ENCODE measurements at regions not wholly inside any gene's neighbourhood (a gene's known extent, or its start where the extent isn't known, plus 50 kb on each side); places are given as distances from the start of the nearest gene placed in this dataset.
"Not testable (repeated sequence)": the region's sequence is repeated elsewhere in the genome, so short reads cannot be mapped to it uniquely, and the experiment has no call there.

DNA sequence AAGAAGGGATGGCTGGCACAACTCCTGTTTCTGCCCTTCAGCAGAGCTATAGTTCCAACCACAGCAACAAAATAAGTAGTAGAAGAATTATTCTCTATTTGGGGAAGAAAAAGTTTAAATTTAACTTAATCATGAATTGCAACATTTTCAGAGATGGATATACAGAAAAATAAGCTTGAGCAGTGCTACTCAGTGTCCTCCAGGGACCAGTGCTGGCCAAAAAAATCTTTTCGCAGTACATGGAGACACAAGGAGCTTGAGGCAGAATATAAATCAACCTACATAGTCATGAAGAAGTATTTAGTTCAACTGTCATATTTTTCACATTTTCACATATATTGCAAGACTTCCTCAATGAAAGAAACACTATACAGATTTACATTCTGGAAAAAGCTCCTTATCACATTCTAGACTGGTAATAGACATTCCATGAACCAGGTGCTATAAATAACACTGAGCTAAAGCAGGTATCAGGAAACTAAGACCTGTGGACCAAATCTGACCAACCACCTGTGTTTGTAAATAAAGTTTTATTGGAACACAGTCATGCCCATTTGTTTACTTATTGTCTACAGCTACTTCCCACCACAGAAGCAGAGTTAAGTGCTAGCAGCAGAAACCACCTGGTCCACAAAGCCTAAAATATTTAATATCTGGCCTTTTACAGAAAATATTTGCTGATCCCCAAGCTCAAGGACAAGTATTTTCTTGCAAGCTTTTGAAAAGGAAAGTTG lies 101.9 kb downstream of the RGS21 start:
- DNase-seq = no peak

DNA sequence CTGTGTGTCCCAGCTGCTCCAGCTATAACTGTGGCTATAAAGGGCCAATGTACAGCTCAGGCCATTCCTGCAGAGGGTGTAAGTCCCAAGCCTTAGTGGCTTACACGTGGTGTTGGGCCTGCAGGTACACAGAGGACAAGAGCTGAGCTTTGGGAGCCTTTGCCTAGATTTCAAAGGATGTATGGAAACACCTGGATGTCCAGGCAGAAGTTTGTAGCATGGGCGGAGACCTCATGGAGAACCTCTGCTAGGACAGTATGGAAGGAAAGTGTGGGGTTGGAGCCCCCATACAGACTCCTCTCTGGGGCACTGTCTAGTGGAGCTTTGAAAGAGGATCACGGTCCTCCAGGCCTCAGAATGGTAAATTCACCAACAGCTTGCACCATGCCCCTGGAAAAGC lies 113.9 kb downstream of the RGS21 start:
- no peak for DNase-seq

DNA sequence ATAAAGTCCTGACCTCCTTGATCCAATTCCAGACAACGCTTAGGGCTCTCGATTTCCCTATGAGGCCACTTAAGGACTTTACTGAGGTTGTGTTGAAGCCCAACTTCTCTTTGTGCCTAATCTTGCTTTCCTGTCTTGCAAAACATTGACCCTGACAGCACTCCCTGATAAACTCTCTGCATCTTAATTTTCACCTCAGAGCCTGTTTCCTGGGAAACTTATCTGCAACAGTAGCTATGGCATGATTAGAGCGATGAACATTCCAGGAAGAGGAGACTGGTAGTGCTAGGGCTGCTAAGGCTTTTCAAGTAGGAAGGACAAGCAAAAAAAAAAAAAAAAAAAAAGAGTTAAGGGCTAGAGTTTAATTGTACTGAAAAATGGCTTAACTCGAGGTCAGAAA lies 118.9 kb downstream of the RGS21 start:
- no peak for DNase-seq

DNA sequence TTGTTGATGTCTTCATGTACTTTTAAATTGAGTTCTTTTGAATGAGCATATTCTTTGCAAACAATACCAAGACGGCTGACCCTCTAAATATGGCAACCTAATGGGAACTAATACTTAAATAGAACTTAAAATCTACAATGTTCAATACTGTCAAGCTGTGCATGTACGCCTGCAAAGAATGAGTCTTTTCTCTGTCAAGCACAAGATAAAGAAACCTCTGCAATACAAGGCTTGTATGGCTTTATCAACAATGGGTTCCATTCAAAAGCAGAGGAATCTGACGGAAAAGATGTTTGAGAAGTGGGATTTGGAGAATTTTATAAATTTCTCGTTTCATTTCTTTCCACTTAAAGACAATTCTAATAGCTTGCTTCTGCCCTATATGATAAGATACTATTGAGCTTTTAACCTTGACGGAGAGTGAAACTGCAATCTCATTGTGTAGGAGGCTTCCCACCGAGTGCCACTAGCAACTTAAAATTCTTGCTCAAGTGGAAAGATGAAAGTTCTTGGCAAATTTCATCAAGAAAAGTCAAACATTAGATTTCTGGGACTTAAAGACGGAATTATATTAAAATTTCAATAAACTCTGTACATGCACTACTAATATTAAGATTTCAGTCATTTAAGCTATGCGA lies 119.8 kb downstream of the RGS21 start:
- DNase-seq = no peak

DNA sequence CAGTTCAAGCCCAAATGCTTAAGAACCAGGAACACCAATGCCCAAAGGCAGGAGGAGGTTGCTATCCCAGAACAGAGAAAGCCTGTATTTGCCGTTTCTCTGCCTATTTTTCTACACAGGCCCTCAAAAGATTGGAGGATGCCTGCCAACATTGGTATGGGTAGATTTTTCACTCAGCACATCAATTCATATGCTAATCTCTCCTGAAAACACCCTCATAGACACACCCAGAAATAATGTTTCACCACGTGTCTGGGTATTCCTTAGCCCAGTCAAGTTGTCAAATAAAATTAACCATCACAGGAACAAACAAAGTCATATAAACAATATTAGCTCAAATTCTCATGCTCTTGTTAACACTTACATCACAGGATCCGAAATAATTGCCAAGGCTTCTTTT lies 121.9 kb downstream of the RGS21 start:
- no peak for DNase-seq

DNA sequence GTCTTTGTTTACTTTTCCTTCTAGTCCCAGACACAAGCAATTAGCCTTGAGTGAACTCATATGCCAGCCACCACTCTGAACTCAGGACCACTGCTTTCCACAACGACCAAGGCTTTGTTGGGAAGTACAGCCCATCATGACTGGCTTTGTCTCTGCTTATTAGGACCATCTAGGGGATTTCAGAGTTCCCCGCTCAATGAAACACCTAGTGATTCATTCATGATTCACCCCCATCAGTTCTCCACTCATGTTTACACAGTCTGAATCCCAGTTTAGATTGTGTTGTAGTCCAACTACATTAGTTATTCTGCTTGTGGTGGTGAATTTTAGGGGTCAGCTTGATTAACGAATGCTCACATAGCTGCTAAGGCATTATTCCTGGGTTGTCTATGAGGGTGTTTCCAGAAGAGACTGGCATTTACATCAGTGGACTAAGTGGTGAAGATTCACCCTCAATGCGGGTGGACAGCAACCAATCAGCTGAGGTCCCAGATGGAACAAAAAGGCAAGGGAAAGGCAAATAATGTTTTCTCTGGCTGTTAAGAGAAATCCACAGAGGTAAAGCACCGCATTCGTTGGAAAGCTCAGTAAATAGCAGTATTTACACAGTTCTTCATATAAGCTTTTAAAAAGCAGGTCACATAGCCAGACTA lies 122.7 kb downstream of the RGS21 start:
- no peak for DNase-seq

DNA sequence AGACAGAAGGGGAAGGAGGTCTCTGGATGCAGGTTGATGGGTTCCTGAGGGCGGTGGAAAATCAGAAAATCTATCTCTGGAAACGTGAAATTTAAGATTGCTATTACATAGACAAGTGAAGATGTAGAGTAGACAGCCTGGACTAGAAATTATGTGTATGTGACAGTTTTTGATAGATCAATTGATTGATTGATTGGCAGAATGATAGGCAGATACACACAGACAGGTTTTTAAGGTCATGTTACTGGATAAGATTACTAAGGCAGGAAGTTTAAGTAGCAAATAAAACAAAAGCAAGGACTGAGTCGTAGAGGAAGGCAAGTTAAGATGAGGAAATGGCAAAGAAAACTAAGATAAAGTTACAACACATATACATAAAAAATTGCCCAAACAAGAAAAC lies 124.7 kb downstream of the RGS21 start:
- DNase-seq = no peak

DNA sequence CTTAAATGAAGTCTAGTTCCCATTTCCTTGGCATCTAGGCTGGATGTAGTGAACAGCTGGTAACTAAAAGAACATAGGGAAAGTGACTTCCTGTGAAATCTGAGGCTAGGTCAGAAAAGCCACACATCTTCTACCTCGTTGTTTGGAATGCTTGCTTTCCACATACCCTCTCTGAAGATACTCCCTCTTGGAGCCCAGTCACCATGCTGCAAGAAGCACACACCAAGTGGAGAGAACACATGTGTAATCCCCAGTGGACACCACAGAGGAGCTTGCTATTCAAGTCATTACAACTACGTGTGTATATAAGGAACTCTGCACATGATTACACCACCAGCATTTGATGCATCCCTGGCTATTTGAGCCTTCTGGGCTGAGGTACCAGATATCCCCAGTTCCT lies 125.9 kb downstream of the RGS21 start:
- no peak for DNase-seq

DNA sequence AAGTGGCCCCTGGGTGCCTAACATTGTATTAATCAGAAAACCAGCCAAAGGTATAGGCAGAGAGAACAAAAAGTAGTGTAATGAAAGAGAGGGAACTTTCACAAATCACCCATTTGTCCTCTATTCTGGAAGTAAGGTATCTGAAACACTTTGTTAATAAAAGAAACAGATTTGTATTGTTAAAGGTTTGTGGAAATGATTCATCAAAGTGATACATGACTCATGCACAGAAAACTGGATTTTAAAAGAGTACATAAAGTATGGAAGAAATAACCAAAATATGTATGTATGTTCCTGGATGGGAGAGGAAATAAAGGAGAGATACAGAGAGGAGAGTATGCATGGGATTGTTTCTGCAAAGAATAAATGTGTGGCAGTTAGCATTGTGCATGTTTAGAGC lies 126.8 kb downstream of the RGS21 start:
- no peak for DNase-seq

DNA sequence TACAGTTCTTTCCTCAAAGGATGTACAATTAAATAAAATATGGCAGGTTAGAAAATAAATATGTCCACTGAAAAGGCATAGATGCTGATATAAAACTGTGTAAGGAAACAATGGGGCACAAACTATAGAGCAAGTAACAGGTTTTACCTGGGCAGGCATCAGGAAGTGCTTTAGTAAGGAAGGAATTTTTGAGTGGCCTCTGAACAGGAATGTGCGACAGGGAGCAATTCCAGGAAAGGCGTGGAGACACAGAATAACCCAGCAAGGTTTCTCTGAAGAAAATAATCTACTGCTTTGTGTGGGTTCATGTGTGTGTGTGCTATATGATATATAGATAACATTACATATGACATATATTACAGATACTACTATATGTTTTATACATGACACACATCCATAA lies 128.4 kb downstream of the RGS21 start:
- DNase-seq = no peak

DNA sequence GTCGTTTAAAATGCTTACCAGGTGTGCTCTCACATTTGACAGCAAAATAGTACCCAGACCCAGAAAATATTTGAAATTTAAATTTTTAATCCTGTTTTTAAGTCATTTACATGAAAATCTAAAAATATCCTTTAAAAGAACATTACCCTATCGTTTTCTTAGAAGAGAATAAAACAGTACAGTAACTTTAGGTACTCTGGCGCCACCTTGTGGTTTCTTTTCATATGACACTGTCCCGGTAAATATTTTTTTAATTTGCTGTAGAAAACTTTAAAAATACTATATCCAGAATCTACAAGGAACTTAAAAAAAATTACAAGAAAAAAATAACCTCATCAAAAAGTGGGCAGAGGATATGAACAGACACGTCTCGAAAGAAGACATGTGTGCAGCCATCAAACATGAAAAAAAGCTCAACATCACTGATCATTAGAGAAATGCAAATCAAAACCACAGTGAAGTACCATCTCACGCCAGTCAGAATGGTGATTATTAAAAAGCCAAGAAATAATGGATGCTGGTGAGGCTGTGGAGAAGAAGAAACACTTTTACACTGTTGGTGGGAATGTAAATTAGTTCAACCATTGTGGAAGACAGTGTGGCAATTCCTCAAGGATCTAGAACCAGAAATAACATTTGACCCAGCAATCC lies 129.2 kb downstream of the RGS21 start:
- DNase-seq = peak; percentile 15 to 61

DNA sequence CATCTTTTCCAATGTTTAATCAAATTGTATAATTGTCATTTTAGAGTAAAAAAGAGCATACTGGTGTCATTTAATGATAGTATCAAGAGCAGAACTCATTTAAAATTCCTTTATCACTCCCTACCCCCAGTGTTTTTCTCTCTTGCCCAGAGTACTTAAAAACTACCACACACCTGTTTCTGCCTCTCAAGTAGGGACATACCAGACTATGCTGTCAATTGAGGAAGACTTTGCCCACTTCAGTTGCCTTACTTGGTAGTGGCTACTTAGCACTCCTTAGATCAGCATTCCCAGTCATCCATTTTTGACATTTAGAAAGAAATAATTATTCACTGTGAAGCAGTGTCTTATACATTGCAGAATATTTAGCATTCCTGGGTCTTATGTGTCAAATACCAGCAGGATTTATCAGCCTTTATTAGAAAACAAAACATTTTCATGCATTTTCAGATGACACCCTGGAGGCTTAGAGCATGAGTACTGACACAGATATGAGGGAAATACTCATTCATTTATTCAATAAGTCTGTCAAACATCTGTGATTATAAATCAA lies 127.5 kb upstream of the RGS1 start:
- no peak for DNase-seq

DNA sequence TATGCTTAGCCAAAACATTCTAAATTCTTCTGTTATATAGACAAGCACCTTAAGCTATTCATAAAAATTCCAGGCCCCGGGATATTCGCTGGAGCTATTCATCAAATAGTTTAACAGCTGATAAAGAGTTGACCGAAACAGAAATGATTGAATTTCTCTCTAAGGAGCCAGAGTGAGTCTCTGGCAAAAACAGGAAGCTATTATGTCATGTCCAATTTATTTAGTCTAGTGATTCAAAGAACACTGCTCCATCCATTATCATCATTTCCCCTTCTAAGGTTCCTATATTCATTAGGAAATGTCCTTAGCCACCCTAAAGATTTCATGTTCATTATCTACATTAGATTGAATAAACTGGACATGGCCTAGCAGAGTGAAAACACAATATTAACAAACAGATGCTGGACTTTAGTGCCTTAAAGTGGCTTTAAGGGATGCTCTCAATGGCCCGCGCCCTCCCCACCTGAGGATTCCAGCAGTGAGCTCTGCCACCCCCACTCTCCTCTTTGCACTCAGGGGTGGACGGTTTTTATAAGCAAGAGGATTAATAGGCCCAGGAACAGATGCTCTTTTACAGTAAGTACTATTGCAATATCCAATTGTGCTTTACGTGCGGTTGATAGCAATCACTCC lies 122.1 kb upstream of the RGS1 start:
- no peak for DNase-seq

DNA sequence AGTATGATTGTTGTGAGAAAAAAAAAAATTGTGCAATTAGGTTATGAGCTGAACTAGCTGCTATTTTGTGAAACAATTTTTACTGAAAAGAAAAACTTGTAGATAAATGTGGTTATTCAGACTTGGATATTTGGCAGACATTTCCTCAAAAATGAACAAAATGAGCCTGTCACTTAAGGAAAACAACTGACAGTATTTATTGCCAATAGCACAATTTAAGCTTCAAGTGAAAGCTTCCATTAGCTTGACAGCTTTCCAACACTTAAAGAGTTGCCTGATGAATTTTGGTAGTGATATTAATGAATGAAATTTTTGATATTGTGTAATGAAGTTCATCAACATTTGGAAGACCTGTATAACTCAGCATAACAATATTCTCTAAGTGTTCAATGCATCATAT lies 116.1 kb upstream of the RGS1 start:
- no peak for DNase-seq

DNA sequence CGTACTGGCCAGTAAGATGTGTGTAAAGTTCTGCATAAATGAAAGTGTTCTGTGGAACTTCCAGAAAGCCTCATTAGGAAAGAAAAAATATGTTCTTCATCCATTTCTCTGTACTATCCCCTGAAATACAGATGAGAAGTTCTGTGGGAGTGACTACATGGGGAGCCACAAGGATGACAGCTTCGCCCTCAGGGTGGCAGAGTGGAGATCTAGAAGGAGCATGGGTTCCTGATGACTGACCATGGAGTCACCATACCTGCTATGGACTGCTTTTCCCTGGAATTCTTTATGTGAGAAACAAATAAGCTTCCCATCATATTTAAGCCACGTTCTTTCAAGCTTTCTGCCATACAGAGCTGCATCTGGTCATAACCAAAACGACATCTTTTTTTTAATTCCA lies 113.9 kb upstream of the RGS1 start:
- DNase-seq = no peak

DNA sequence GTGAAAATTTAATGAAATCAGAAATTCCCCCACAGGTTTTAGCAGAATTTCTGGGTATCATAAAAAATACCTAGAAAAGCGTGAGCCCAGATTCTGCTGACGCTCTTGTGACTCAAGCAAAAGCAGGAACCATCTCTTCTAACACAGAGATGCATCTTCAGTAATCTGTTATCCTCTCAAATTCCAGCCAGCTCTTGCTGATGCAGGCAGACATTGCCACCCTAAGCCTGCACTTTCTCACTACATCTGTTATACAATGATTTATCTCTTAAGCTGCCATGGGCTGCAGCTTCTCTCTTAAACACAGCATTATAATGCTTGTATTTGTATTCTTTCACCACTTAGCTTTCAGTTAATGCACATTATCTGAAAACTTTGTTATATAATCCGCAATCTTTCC lies 113.0 kb upstream of the RGS1 start:
- DNase-seq = no peak

DNA sequence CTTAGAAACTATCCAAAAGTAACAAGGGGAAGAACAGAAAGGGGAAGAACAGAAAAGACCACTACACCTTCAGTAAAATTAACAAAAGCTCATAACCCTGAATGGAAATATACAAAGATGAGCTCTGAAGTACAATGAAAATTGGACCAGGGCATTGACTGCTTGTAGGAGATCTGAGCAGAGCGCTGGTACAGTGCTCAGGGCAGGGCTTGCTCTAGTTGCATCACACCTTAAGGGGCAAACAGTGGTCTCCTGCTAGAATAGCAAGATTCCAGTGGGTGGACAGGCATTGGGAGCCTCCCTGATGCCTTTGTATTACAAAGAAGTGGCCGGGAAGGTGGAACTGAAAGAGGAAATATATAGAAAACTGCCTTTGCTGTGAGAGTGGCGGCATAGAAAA lies 111.9 kb upstream of the RGS1 start:
- no peak for DNase-seq

DNA sequence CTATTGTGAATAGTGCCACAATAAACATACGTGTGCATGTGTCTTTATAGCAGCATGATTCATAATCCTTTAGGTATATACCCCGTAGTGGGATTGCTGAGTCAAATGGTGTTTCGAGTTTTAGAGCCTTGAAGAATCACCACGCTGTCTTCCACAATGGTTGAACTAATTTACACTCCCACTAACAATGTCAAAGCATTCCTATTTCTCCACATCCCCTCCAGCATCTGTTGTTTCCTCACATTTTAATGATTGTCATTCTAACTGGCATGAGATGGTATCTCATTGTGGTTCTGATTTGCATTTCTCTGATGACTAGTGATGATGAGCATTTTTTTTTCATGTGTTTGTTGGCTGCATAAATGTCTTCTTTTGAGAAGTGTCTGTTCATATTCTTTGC lies 110.4 kb upstream of the RGS1 start:
- DNase-seq = not testable (repeated sequence)

DNA sequence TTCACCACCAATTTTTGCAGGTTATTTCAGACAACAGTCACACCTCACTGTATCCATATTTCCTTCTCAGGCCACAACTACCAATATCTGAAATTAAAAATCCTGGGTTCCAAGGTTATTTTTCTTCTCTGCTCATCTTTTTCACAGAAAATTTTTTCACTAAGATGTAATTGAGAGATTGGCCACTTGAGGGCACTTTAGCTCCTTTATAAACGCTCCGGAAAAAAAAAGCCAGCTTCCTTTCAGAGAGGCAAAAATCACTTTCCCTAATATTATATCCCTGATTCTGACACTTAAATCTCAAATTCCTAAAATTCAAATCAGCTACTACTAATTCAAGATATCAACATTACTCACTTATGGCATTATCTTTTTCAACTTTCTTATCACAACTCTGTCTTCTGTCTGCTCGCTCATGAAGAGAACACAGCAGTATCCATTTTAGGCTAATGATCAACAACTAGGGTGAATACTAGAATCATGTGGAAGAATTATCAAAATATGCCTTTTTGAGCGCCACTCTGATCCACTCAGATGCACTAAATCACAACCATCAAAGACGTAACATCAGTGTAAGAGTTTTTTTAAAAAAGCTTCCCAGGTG lies 101.4 kb upstream of the RGS1 start:
- peak in 1 of 2 donors; percentile 51 for DNase-seq

DNA sequence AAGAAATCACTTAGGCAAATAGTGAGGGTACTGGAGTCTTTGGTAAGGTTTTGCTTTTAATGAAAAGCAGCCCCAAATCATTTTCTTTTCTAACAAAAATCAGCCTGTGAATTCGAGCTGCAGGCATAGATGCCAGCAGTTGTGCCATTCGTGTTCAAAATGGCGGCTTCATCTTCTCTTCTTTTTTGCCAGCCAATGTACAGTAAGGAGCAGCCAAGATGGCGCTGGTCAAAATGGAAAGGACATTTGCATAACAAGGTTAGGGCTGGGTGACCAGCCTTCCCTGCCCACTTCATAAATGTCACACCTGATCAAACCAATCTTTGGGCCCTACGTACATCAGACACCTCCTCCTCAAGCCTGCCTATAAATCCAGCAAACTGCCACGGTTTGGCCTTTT lies 100.2 kb upstream of the RGS1 start:
- DNase-seq = no peak

DNA sequence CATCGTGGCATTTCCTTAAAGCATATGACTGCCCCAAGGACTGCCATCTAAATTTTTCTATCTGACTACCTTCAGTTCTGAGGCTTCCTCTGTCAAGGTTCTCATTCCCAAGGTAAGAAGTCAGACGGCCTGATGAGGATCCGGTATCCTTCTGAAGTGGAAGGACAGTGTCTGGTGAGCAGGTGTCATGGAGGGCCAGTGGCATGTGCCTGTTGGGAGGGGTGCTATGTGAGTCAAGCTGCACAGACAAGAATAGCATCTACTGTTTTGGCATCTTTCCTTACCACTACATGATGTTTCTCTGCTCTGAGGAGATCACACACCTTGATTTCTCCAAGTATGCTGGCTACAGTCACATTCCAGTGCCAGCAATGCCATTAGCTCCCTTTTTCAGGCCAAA lies 99.6 kb upstream of the RGS1 start:
- no peak for DNase-seq

DNA sequence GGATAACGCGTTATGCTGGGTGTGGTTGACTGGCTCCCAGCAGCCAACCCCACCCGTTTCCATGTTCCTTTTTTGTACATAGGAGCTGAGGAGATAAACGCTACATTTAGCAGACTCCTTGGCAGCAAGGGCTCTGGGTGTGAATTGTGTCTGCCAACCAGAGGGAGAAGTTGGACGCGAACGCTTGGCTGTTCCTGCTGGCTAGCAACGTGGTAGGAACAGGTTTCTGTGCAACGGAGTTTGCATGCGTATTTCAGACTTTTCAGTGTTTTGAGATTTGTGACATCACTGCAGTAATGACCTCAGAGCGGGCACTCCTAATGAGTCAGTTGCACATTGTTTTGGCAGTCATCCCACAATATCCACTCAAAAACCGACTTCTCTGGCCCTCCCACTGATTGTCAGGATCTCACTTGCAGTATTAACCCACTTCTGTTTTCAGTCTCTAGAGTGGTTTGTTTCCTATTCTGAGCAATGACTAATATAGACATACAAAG lies 98.7 kb upstream of the RGS1 start:
- DNase-seq = peak in 1 of 2 donors; percentile 20

Data from CD4-positive, alpha-beta T cell treated with Interferon alpha-2 for 1 hour (primary cell).